B cell (primary cell): ENCODE measurements at regions not wholly inside any gene's neighbourhood (a gene's known extent, or its start where the extent isn't known, plus 50 kb on each side); places are given as distances from the start of the nearest gene placed in this dataset.

Experiments used
- ATAC-seq: fragments of 200-7000 bp; cut with Tn5 transposase; one replicate; pipeline ENCODE4 v1.10.0; 2021; ENCODE audit warnings: low read depth, mild to moderate bottlenecking, moderate number of reproducible peaks, moderate library complexity
- CTCF ChIA-PET: fragments of 350-600 bp; sonication (Branson Sonifier 250); formaldehyde crosslinking; loops from one replicate; lab custom pipeline; 2021; ENCODE audit warnings: antibody characterized with exemption, inconsistent platforms; lab: Charles Lee
- POLR2A ChIA-PET: fragments of 350-600 bp; sonication (Branson Sonifier 250); formaldehyde crosslinking; loops from one replicate; lab custom pipeline; 2021; ENCODE audit warnings: antibody characterized with exemption; lab: Charles Lee
- DNase-seq: peaks from one replicate; pipeline ENCODE4 v3.0.0; 2013
- H2AFZ ChIP-seq: 2 replicates; pipeline ENCODE4 v1.6.1; 2012; ENCODE audit warnings: mild to moderate bottlenecking, low read depth, low read length; ENCODE audit not compliant: insufficient read depth, poor library complexity, severe bottlenecking
- H3K27ac ChIP-seq, 2 donors: 1 replicate in 1 of 2; 2 replicates in 1 of 2; pipeline ENCODE4 v1.5.1; 2012 to 2013; ENCODE audit warnings: low read length in 2 of 2, mild to moderate bottlenecking in 2 of 2, moderate library complexity in 1 of 2
- H3K27me3 ChIP-seq, 4 experiments: fragments of 200-600 bp in 1 of 4; sonication (generic) in 1 of 4; replicated peaks in 1 of 4; 1 replicate in 2 of 4; 2 replicates in 2 of 4; pipeline versions ENCODE4 v1.6.1 to v1.7.0; 2013 to 2016; ENCODE audit warnings: low read length in 3 of 4, mild to moderate bottlenecking in 2 of 4, mixed read lengths in 1 of 4, moderate library complexity in 1 of 4; ENCODE audit not compliant: insufficient read depth in 4 of 4, control insufficient read depth in 3 of 4; ENCODE audit errors: control extremely low read depth in 1 of 4
- H3K36me3 ChIP-seq, 2 experiments: replicated peaks in 1 of 2; 1 replicate in 1 of 2; 2 replicates in 1 of 2; pipeline versions ENCODE4 v1.6.1 to v1.7.1; 2013; ENCODE audit warnings: low read length in 1 of 2; ENCODE audit not compliant: insufficient read depth in 2 of 2, control insufficient read depth in 1 of 2; ENCODE audit errors: control extremely low read depth in 1 of 2, extremely low read depth in 1 of 2
- H3K4me1 ChIP-seq, 2 donors: fragments of 200-600 bp in 1 of 2; sonication (generic) in 1 of 2; 1 replicate in 1 of 2; 2 replicates in 1 of 2; pipeline versions ENCODE4 v1.5.1 to v1.6.1; 2013 to 2017; ENCODE audit warnings: low read length in 2 of 2; ENCODE audit not compliant: control insufficient read depth in 2 of 2, insufficient read depth in 2 of 2
- H3K4me2 ChIP-seq: replicated peaks from 2 replicates; pipeline ENCODE3; 2012; ENCODE audit warnings: mild to moderate bottlenecking, low read depth, low read length; ENCODE audit not compliant: poor library complexity, severe bottlenecking
- H3K4me3 ChIP-seq, 5 experiments: fragments of 200-600 bp in 1 of 5; sonication (generic) in 1 of 5; 1 replicate in 3 of 5; 2 replicates in 2 of 5; pipeline versions ENCODE4 v1.5.1 to v1.7.0; 2011 to 2016; ENCODE audit warnings: low read length in 4 of 5, mild to moderate bottlenecking in 4 of 5, low read depth in 2 of 5, control low read depth in 1 of 5, moderate library complexity in 1 of 5; ENCODE audit not compliant: insufficient read depth in 1 of 5; ENCODE audit errors: control extremely low read depth in 1 of 5, extremely low read depth in 1 of 5
- H3K79me2 ChIP-seq: fragments of 200-600 bp; sonication (generic); one replicate; pipeline ENCODE4 v1.6.0; 2016; ENCODE audit warnings: low read length; ENCODE audit not compliant: control insufficient read depth, insufficient read depth
- H3K9ac ChIP-seq: fragments of 200-600 bp; sonication (generic); 2 replicates; pipeline ENCODE4 v1.6.1; 2017; ENCODE audit warnings: mild to moderate bottlenecking, low read length, moderate library complexity
- H3K9me3 ChIP-seq, 3 donors: one replicate each; pipeline versions ENCODE4 v1.6.1 to v1.7.1; 2013; ENCODE audit warnings: low read length in 2 of 3; ENCODE audit not compliant: control insufficient read depth in 2 of 3, insufficient read depth in 1 of 3; ENCODE audit errors: control extremely low read depth in 1 of 3
- H4K20me1 ChIP-seq: 2 replicates; pipeline ENCODE4 v1.6.0; 2012; ENCODE audit warnings: mild to moderate bottlenecking, low read length; ENCODE audit not compliant: insufficient read depth, control insufficient read depth, poor library complexity, severe bottlenecking
- H3K27ac Mint-ChIP-seq: one replicate; pipeline ENCODE4 v1.8.0; 2021; ENCODE audit warnings: mixed read lengths
- H3K27me3 Mint-ChIP-seq: one replicate; pipeline ENCODE4 v1.8.0; 2021; ENCODE audit warnings: mixed read lengths
- H3K4me1 Mint-ChIP-seq: one replicate; pipeline ENCODE4 v1.8.0; 2021; ENCODE audit warnings: mixed read lengths
- H3K4me3 Mint-ChIP-seq: one replicate; pipeline ENCODE4 v1.8.0; 2021; ENCODE audit warnings: mixed read lengths
- H3K9me3 Mint-ChIP-seq: one replicate; pipeline ENCODE4 v1.8.0; 2022; ENCODE audit warnings: mixed read lengths; ENCODE audit not compliant: insufficient read depth
- EZH2 ChIP-seq: IDR thresholded peaks from 2 replicates; pipeline ENCODE4 v1.6.1; 2012; ENCODE audit warnings: borderline replicate concordance, low read depth, mild to moderate bottlenecking, moderate library complexity, low read length; ENCODE audit not compliant: insufficient read depth, poor library complexity, severe bottlenecking
- WGBS: methylation state at CpG from one replicate; pipeline ENCODE4 v1.1.5; 2013; ENCODE audit warnings: missing lambda C conversion rate; ENCODE audit not compliant: insufficient coverage; 5-methylcytosine and 5-hydroxymethylcytosine counted together
- intact Hi-C: fragments of 100-400 bp; cut with micrococcal nuclease; formaldehyde crosslinking; loops from one replicate; pipeline ENCODE4 v1.10.0; 2022
- TF ChIP-seq, protein P1 (sequence below): fragments of 200-600 bp; IDR thresholded peaks from one replicate; pipeline ENCODE4 v1.8.0; 2022; ENCODE audit warnings: antibody characterized with exemption, mild to moderate bottlenecking

DNA sequence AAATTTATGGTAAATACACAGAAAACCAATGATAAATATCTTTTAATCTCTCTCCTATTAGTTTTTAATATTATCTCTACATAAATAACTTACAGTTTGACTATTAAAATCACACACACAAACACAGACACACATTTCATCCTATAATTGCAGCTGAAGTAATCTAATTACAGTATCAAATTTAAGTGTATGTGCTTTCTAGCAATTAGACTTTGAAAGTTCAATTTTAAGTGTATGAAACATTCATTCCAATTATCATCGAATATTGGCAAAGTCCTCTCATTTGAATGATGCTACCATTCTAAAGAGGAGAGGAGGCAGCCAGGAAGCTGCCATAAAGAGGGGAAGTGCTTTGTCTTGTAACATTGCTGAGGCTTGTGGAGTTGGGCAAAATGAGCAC lies 221.2 kb upstream of the PABPC4L start:
- Histone ChIP-seq H3K79me2 (no peaks in the 10 kb centered on the region), H2AFZ (no peak overlapping the region), H3K9me3 (no peaks in the 10 kb centered on the region), H3K36me3 (no peaks in the 10 kb centered on the region), H3K4me3 (no peak overlapping the region), H3K4me1 (no peaks in the 10 kb centered on the region), H3K27ac (no peak overlapping the region), H3K27me3 (no peaks in the 10 kb centered on the region), H4K20me1 (no peaks in the 10 kb centered on the region), H3K9ac (no peak overlapping the region), H3K4me2 (no peak overlapping the region)
- Mint-ChIP-seq H3K27me3 (no peaks in the 10 kb centered on the region), H3K27ac (no peak overlapping the region), H3K9me3 (peaks cover 3% of the 10 kb centered on the region), H3K4me3 (no peak overlapping the region), H3K4me1 (no peaks in the 10 kb centered on the region)
- ChIA-PET POLR2A (no interaction called here), CTCF (no interaction called here)
- TF ChIP-seq, protein P1, sequence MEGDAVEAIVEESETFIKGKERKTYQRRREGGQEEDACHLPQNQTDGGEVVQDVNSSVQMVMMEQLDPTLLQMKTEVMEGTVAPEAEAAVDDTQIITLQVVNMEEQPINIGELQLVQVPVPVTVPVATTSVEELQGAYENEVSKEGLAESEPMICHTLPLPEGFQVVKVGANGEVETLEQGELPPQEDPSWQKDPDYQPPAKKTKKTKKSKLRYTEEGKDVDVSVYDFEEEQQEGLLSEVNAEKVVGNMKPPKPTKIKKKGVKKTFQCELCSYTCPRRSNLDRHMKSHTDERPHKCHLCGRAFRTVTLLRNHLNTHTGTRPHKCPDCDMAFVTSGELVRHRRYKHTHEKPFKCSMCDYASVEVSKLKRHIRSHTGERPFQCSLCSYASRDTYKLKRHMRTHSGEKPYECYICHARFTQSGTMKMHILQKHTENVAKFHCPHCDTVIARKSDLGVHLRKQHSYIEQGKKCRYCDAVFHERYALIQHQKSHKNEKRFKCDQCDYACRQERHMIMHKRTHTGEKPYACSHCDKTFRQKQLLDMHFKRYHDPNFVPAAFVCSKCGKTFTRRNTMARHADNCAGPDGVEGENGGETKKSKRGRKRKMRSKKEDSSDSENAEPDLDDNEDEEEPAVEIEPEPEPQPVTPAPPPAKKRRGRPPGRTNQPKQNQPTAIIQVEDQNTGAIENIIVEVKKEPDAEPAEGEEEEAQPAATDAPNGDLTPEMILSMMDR, result no peak
- TF ChIP-seq EZH2, result no peak
- DNase-seq (no peak), ATAC-seq (no peak)
- intact Hi-C loops, result no loop called here
- WGBS, result no CpG with 5 or more reads among the region's 1 CpG

DNA sequence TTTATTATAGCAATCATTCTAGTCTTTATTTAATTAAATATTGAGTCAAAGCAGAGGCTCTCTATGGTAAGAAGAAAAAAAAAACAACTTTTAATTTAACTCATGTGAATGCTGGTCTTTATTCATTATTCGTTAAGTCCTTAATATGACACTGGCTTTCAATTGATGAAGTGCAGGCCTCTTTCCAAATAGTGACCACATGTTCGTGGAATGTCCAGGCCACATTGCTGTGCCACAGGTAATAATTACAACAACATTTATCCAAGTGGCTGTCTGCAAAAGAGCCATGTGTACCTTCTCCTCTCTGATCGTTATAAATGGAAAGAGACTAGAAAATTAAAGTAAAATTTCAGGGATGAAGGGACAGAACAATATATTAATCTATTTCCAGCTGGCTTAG lies 220.1 kb upstream of the PABPC4L start:
- Mint-ChIP-seq H3K4me1 (no peaks in the 10 kb centered on the region), H3K4me3 (no peak overlapping the region), H3K27me3 (no peaks in the 10 kb centered on the region), H3K27ac (no peak overlapping the region), H3K9me3 (peaks cover 3% of the 10 kb centered on the region)
- ATAC-seq, result no peak
- Histone ChIP-seq H3K79me2 (no peaks in the 10 kb centered on the region), H3K9me3 (no peaks in the 10 kb centered on the region), H4K20me1 (no peaks in the 10 kb centered on the region), H3K4me2 (no peak overlapping the region), H3K4me1 (no peaks in the 10 kb centered on the region), H3K4me3 (no peak overlapping the region), H2AFZ (no peak overlapping the region), H3K9ac (no peak overlapping the region), H3K27ac (no peak overlapping the region), H3K36me3 (no peaks in the 10 kb centered on the region), H3K27me3 (no peaks in the 10 kb centered on the region)
- TF ChIP-seq, protein P1, result no peak
- no CpG with 5 or more reads among the region's 3 CpGs for WGBS
- ChIA-PET POLR2A (no interaction called here), CTCF (no interaction called here)
- no peak for DNase-seq
- intact Hi-C loops, result no loop called here
